Osteoblast (primary cell): ENCODE measurements at regions not wholly inside any gene's neighbourhood (a gene's known extent, or its start where the extent isn't known, plus 50 kb on each side); places are given as distances from the start of the nearest gene placed in this dataset.
A peak's percentile ranks its signal among the peaks of the same experiment; 100 is the strongest.

Experiments used
- DNase-seq: peaks from one replicate; pipeline ENCODE4 v3.0.0; 2011; ENCODE audit warnings: low spot score, mixed read lengths; ENCODE audit not compliant: insufficient read length; ENCODE audit errors: missing footprints
- H2AFZ ChIP-seq: 2 replicates; pipeline ENCODE4 v1.6.0; 2011; ENCODE audit warnings: mild to moderate bottlenecking, low read length
- H3K27ac ChIP-seq: 2 replicates; pipeline ENCODE4 v1.5.1; 2011; ENCODE audit warnings: mild to moderate bottlenecking, low read depth, low read length, moderate library complexity
- H3K27me3 ChIP-seq: 2 replicates; pipeline ENCODE4 v1.6.0; 2012; ENCODE audit warnings: mild to moderate bottlenecking, control low read depth, inconsistent platforms, low read length, moderate library complexity; ENCODE audit not compliant: insufficient read depth
- H3K36me3 ChIP-seq: 2 replicates; pipeline ENCODE4 v1.5.1; 2011; ENCODE audit warnings: mild to moderate bottlenecking, low read length, control low read depth, moderate library complexity; ENCODE audit not compliant: insufficient read depth
- H3K4me1 ChIP-seq: 2 replicates; pipeline ENCODE4 v1.5.1; 2011; ENCODE audit warnings: mild to moderate bottlenecking, low read length, control low read depth, moderate library complexity; ENCODE audit not compliant: insufficient read depth
- H3K4me2 ChIP-seq: 2 replicates; pipeline ENCODE4 v1.6.0; 2011; ENCODE audit warnings: mild to moderate bottlenecking, low read length; ENCODE audit not compliant: insufficient read depth
- H3K4me3 ChIP-seq: fragments of 200-600 bp; sonication (generic); 3 replicates; pipeline ENCODE4 v1.5.1; 2012; ENCODE audit warnings: mild to moderate bottlenecking, low read length, inconsistent platforms; ENCODE audit not compliant: insufficient read depth
- H3K79me2 ChIP-seq: 2 replicates; pipeline ENCODE4 v1.6.0; 2012; ENCODE audit warnings: mild to moderate bottlenecking, low read length, control low read depth, inconsistent platforms; ENCODE audit not compliant: insufficient read depth
- H3K9me3 ChIP-seq: 2 replicates; pipeline ENCODE4 v1.5.1; 2011; ENCODE audit warnings: low read depth, low read length, control low read depth
- H4K20me1 ChIP-seq: 2 replicates; pipeline ENCODE4 v1.6.0; 2012; ENCODE audit warnings: mild to moderate bottlenecking, low read length, control low read depth; ENCODE audit not compliant: insufficient read depth
- TF ChIP-seq, protein P1 (sequence below): IDR thresholded peaks from 2 replicates; pipeline ENCODE4 v1.5.1; 2011; ENCODE audit warnings: mild to moderate bottlenecking, low read depth, low read length, moderate library complexity; ENCODE audit errors: extremely low read depth

DNA sequence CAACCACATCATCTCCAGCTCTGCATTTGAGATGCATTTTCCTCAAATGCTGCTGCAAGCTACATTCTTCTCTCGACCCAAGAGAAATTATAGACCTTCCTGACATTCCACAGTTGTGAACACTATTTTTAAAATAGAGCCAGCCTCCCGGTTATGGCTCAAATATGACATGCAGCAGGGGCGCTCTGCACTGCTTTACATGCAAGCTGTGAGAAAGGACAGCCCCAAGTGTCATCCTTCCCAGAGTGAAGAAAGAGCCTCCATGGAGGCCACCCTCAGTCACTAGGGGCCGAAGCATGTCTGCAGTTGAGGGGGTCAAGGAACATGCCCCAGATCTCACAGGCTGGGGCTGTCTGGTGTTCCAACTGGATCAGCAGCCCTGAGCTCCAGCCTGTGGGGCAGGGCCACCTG, 63.9 kb upstream of the CHST15 start:
- H4K20me1 ChIP-seq: no peaks in the 10 kb centered on the region
- H3K4me3 ChIP-seq: no peak overlapping the region
- H3K36me3 ChIP-seq: no peaks in the 10 kb centered on the region
- H3K4me2 ChIP-seq: peak overlapping the region; percentile 77
- no peak overlapping the region for H2AFZ ChIP-seq
- peak; percentile 75 for DNase-seq
- TF ChIP-seq, protein P1, sequence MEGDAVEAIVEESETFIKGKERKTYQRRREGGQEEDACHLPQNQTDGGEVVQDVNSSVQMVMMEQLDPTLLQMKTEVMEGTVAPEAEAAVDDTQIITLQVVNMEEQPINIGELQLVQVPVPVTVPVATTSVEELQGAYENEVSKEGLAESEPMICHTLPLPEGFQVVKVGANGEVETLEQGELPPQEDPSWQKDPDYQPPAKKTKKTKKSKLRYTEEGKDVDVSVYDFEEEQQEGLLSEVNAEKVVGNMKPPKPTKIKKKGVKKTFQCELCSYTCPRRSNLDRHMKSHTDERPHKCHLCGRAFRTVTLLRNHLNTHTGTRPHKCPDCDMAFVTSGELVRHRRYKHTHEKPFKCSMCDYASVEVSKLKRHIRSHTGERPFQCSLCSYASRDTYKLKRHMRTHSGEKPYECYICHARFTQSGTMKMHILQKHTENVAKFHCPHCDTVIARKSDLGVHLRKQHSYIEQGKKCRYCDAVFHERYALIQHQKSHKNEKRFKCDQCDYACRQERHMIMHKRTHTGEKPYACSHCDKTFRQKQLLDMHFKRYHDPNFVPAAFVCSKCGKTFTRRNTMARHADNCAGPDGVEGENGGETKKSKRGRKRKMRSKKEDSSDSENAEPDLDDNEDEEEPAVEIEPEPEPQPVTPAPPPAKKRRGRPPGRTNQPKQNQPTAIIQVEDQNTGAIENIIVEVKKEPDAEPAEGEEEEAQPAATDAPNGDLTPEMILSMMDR: no peak
- H3K27ac ChIP-seq: peak overlapping the region; percentile 75
- peaks cover 49% of the 10 kb centered on the region for H3K4me1 ChIP-seq
- H3K27me3 ChIP-seq: no peaks in the 10 kb centered on the region
- no peaks in the 10 kb centered on the region for H3K79me2 ChIP-seq
- no peaks in the 10 kb centered on the region for H3K9me3 ChIP-seq

DNA sequence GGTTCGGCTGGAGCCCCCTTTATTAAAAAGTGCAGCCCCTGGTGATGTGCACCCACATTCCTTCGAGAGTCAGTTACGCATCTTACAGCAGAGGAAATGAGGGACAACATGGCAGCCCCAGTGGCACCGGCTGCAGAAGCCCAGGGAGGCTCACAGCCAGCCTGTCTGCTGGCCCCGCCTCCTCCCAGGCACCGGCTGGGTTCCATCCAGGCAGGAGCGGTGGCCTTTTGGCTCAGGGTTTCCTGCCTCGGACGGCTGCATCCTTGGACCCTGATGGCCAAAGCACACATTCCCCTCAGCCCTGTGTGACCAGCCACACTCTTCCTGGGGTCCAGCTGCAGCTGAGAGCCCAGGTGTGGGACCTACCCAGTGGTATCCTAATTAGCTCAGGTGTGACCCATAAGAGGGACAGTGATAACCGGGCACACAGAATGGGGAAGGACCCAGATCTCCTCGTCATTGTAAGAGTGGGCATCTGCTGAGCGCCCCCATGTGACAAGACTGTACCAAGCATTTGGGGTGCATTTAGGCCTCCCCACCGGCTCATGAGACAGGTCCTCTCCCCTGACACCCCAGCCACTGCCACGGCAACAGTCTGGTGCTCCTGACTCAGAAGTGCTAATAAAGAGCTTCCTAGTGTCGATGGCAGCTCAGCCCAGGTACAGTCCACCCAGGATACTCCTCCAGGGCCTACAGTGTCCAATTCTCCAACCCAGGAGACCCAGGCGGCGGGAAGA, 63.3 kb upstream of the CHST15 start:
- H3K4me1 ChIP-seq: peaks cover 55% of the 10 kb centered on the region
- no peaks in the 10 kb centered on the region for H3K9me3 ChIP-seq
- no peaks in the 10 kb centered on the region for H3K79me2 ChIP-seq
- H3K36me3 ChIP-seq: no peaks in the 10 kb centered on the region
- peak overlapping the region; percentile 75 for H3K27ac ChIP-seq
- no peaks in the 10 kb centered on the region for H4K20me1 ChIP-seq
- H3K27me3 ChIP-seq: no peaks in the 10 kb centered on the region
- peak overlapping the region; percentile 50 for H3K4me3 ChIP-seq
- TF ChIP-seq, protein P1: no peak
- peak overlapping the region; percentile 14 for H2AFZ ChIP-seq
- peak; percentile 74 for DNase-seq
- peak overlapping the region; percentile 77 for H3K4me2 ChIP-seq

DNA sequence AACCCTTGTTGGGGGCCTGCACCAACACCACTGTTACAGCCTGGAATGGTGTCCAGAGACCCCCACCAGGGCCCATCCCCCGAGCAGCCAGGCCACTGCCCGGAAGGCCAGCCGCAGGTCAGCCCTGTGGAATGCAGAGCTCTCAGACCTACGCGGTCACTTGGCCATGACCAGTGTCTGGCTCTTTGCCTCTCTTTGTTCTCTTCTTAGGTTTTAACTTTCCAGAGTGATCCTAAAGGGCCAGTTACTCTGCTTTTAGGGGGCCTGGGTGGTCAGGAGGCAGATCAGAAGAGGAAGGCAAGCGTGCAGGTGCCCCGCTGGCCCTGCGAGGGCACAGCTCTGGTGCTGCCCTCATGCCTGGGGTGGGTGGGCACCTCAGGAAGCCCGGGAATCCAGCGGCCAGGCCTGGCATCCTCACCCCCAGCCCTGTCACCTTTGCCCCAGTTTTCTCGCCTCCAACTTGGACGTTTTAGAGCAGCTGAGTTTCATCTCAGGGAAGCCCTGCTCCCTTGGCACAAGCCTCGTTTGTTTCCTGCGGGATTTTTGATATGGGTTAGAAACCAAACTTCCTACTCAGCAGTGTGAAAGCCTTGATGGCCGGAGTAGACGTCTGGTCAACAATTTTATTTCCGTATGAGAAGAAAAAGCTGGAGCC, 62.5 kb upstream of the CHST15 start:
- Histone ChIP-seq H3K4me3 (peak overlapping the region; percentile 50), H3K9me3 (no peaks in the 10 kb centered on the region), H3K4me1 (peaks cover 53% of the 10 kb centered on the region), H3K79me2 (no peaks in the 10 kb centered on the region), H3K27me3 (no peaks in the 10 kb centered on the region), H3K27ac (peak overlapping the region; percentile 75), H4K20me1 (no peaks in the 10 kb centered on the region), H3K36me3 (no peaks in the 10 kb centered on the region), H2AFZ (peak overlapping the region; percentile 64), H3K4me2 (peak overlapping the region; percentile 77)
- TF ChIP-seq, protein P1: no peak
- DNase-seq: peak; percentile 90
